GM21515 (cell line): ENCODE measurements at regions not wholly inside any gene's neighbourhood (a gene's known extent, or its start where the extent isn't known, plus 50 kb on each side); places are given as distances from the start of the nearest gene placed in this dataset.
"Not testable (repeated sequence)": the region's sequence is repeated elsewhere in the genome, so short reads cannot be mapped to it uniquely, and the experiment has no call there.

Experiments
- ATAC-seq: cut with Tn5 transposase; IDR thresholded peaks from one replicate; pipeline ENCODE4 v1.9.1; 2021; ENCODE audit not compliant: unreplicated experiment

DNA sequence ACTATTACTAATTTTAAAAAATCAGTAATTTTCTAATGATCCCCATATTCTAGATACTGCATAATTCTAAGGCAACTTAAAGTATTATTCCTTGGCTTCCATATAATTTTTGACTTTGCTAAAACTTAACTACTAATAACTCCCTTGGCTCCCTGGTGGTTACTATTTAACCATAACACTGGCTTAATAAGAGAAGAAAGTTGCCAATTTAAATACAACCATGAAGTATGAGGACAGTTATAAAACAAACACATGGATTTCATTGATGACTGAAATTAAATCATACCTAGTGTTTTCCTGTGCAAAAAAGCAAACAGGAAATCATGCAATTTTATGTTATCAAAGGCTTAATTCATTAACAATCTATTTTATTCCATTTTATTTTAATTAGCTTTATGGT is 1073.9 kb downstream of the GRM8 start:
- no peak for ATAC-seq

DNA sequence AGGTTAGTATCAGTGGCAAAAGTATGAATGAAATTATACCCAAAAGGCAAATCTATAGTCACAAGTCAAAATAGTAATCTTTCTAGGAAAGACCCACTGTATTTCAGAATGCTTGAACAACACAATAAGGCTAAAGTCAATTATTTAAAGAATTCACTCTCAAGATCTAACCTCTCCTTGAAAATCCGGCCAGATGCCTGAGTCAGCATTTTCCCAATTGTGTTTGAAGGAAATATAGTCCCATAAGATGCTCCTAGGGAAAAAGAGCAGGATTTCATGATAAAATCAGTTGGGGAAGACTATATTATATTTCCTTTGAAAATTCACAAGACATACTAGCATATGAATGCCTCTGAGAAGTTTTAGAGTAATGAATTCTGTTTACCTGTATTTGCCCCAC is 1075.0 kb downstream of the GRM8 start:
- ATAC-seq: no peak

DNA sequence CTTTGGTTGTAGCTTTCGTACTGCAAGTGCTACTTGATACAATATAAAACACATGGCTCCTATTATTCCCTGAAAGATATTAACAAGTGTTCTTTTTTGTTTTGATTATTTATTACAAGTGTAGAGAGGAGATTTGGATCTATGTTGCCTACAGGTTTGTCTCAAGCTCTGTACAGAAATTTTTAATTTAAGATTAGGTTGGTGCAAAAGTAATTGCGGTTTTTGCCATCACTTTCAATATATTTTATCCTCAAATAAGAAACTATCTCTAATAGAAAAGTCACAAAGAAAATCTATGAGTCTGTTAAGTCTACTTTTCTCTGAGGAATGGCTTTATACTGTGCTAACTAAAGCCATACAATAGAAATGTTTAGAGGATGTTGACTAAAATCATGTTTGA is 1086.1 kb downstream of the GRM8 start:
- no peak for ATAC-seq

DNA sequence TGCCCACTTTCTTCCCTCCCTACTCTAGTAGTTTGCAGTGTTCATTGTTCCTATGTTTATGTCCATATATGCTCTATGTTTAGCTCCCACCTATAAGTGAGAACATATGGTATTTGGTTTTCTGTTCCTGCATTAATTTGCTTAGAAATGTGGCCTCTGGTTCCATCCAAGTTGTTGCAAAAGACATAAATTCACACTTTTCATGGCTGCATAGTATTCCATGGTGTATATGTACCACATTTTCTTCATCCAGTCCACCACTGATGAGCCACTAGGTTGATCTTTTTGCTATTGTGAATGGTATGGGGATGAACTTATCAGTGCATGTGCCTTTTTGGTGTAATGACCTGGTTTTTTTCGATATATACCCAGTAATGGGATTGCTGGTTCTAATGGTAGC is 1089.1 kb downstream of the GRM8 start:
- no peak for ATAC-seq

DNA sequence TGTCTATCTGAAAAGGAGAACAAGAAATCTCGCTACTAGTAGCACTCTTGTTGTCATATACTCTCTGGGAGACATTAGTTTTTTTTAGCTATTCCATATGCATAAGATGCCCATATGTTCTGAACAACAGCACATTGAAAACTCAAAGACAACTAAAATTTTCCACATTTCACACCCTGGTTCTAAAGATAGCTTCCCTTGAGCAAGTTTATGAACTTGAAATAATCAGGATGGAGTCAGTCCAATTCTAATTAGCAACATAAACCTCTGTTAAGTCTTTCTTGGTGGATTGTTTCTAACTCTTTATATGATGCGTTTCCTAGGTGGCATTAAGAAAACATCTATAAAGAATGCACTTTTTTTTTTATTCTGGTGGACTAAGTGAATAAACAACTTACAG is 1095.3 kb downstream of the GRM8 start:
- no peak for ATAC-seq

DNA sequence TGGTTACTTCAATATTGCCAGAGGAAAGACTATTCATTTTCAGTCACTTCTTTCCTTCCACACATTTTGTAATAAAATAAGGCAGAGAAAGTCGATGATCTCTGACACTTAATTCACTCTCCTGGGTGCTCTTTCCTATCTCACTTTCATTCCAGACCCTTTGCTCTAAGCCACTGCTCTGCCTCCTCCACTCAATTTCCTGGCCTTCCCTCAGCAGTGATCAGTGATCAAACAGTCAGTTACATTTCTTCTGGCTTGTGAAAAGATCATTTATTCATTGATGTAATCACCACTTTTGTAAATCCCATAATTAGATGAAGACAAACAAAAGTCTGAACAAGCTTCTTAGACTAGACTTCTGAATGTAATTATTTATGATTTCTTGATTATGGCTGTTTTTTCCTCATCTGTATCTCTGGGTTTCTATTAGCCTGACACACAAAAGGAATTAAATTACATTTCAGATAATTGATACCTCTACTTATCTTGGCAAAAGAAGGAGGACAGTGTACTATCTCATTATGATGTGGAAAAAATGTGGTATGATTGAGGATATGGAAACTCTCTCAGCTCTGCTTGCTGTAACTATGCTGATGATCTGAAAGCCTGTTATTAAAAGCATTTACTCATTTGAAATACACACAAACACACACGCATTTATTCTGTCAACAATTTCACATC is 1102.3 kb downstream of the GRM8 start:
- no peak for ATAC-seq

DNA sequence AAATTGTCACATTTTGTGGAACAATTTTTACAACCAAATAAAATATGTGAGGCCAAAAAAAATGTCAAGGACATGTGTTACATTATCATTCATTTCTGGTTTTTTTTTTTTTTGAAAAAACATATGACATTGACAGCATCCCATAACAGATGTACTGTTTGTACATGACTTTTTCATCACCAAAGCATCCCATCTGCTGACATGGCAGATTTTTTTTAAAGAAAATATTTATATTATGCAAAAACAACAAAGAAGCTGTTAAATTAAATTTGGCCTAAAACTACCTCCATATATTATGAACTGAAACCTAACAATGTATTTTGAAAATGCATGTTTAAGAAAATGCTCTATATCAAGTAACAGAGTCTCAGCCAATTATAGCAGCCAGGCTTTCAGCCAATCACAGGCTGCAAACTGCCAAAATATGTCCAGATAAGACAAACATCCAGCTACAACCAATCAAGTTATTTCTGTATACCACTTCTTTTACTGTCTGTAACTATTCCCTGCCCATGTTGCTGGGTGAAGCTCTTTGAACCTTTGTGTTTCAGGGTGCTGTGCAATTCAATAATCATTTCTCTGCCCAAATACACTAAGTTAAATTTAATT is 1111.8 kb downstream of the GRM8 start:
- no peak for ATAC-seq

DNA sequence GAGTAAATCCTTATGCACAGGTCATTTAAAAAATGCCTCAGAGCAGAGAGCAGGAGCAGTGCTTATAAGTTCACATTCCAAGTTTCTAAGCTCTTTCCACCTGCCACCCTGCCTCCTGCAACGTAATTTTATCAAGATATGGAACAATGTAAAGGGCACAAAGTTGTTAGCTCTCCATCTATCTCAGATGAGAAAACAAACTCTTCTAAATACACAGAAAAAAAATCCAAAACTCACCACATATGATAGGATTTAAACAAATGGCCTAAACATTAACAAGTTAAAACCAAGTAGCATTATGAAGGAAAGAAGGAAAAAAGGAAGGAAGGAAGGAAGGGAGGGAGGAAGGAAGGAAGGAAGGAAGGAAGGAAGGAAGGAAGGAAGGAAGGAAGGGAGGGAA is 1132.8 kb downstream of the GRM8 start:
- no peak for ATAC-seq

DNA sequence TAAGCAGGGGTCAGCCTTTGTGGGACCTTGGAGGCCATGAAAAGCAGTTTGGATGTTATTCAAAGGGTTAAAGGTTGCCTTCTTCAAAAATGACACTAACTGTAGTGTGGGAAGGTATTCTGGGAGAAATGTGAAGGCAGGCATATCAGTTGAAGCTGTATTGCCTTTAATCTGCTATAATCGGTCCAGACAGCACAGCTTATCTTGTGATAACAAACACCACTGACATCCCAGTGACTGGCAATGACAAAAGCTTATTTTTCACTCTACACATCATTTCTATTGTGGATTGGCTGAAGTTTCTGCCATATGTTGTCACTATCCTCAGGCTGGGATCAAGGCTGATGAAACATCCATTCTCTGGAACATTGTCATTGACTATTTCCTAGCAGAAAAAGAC is 1149.2 kb downstream of the GRM8 start:
- ATAC-seq: no peak

DNA sequence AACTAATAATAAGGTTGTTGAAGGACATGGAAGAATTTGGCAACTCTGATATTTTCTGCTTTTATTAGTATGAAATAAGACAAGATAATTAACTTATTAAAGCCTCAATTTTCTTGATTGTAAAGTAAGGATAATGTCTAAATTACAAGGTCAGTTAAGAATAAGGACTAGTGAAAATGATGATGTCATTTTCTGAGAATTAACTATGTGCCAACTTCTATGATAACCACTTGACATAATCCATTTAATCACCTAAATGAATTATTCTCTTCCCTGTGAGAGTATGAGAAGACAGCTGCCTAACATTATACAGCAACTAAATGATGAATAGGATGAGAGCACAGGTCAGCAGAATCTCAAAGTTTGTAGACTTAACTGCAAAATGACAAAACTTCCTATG is 1153.4 kb upstream of the POT1 start:
- ATAC-seq: no peak

DNA sequence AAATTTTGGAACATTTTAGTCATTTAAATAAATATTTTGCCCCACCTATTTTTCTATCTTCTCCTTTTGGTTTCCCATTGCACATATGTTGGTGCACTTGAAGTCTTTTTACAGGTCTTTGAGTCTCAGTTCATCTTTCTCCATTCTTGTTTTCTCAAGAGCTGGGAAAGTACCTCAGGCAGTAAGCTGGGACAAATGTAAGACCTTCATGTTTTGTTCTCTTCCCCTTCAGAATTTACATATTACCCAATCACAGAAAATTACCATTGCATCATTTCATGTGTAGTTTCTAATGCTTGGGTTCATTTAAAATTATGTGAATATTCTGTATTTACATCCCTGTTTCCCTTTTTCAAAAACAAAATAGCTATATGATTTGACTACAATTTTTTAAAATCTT is 1150.0 kb upstream of the POT1 start:
- no peak for ATAC-seq

DNA sequence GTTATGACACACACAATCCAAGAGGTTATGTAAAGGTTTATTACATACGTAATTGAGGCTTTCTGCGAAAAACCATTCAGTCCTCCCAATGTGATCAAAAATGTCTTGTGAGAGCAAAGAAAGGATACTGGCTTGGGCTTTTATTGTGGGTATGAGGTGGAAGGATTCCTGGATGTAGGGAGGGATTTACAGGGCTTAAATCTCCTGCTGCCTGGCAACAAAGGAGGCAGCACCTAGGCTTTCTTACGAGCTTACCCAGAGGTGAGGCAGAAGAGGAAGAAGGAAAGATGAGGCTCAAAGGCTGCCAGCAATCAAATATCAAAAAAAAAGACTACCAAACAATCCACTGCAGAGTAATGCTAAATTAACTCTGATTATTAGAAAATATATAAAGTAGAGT is 1149.5 kb upstream of the POT1 start:
- no peak for ATAC-seq

DNA sequence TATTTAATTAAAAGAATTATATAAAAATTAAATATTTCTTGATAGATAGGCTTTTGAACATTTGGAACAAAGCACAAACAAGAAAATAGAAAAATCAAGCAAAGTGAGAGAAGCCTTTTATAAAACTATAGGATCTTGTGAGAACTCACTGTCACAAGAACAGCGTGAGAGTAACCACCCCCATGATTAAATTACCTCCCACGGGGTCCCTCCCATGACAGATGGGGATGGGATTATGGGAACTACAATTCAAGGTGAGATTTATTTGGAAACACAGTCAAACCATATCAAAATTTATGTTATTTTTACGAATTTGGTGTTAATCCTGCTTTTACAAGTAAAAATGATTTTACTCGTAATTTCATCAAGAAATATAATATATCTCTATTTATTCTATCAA is 1136.1 kb upstream of the POT1 start:
- no peak for ATAC-seq

DNA sequence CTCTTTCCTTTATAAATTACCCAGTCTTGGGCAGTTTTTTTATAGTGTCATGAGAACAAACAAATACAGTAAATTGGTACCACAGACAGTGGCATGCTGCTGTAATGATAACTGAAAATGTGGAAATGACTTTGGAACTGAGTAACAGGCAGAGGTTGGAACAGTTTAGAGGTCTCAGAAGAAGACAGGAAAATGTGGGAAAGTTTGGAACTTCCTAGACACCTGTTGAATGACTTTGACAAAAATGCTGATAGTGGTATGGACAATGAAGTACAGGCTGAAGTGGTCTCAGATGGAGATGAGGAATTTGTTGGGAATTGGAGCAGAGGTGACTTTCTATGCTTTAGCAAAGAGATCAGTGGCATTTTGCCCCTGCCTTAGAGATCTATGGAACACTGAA is 1128.4 kb upstream of the POT1 start:
- no peak for ATAC-seq

DNA sequence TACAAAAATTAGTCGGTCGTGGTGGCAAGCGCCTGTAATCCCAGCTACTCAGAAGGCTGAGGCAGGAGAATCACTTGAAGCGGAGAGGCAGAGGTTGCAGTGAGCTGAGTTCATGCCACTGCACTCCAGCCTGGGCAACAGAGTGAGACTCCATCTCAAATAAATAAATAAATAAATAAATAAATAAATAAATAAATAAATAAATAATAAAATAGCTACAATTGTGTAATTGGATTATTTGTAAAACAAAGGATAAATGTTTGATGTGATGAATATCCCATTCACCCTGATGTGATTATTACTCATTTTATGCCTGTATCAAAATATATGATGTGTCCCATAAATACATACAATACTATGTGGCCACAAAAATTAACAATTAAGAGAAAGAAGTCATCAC is 1127.0 kb upstream of the POT1 start:
- ATAC-seq: not testable (repeated sequence)

DNA sequence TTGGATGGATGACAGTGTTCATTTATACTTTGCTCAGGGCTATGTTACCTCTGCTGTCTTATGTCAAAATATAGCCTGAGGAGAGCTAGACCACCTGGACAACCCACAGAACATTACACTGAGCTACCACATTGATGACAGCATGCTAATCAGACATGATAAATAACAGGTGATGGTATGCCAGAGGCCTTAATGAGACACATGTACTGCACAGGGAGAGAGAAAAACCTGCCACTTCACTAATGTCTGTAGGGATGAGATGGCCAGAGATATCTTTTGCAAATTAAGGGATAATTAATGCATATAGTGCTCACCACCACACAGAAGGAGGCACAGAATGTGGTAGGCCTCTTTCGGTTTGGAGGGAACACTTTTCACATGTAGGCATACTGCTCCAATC is 1122.6 kb upstream of the POT1 start:
- ATAC-seq: no peak

DNA sequence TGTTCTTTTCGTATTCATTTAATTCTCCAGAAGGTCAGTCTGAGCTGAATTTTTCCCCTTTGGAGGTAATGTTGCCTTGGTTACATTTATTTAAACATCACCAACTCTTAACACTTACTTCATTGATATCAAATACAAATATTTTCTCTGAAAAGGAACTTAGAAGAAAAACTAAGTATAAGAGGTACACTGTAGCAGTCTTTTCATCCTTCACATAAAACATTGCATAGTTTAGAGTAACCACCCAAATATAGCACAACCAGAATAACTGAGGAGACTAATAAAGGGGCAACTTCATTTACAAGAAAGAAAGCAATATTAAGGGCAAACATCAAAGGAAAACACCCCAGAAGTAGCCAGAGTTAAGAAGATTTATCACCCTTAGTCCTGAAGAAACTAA is 1115.0 kb upstream of the POT1 start:
- ATAC-seq: no peak

DNA sequence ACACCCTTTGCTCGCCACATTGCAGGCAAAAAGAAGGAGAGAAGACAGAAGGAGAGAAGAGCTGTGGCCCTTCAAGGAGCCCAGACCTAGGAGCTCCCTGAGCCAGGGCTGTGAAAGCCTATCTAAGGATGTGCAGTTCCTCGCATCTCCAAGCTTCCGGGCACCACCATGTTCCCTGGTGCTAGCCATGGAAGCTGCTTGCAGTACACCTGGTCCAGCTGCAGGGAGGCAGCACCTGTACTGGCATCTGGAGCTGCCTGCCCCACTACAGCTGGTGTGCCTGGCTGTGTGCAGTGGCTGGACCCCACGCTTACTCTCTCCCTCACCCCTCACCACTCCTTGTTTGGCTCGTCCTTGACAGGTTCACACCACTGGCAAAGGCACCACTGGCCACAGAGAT is 1111.8 kb upstream of the POT1 start:
- ATAC-seq: no peak

DNA sequence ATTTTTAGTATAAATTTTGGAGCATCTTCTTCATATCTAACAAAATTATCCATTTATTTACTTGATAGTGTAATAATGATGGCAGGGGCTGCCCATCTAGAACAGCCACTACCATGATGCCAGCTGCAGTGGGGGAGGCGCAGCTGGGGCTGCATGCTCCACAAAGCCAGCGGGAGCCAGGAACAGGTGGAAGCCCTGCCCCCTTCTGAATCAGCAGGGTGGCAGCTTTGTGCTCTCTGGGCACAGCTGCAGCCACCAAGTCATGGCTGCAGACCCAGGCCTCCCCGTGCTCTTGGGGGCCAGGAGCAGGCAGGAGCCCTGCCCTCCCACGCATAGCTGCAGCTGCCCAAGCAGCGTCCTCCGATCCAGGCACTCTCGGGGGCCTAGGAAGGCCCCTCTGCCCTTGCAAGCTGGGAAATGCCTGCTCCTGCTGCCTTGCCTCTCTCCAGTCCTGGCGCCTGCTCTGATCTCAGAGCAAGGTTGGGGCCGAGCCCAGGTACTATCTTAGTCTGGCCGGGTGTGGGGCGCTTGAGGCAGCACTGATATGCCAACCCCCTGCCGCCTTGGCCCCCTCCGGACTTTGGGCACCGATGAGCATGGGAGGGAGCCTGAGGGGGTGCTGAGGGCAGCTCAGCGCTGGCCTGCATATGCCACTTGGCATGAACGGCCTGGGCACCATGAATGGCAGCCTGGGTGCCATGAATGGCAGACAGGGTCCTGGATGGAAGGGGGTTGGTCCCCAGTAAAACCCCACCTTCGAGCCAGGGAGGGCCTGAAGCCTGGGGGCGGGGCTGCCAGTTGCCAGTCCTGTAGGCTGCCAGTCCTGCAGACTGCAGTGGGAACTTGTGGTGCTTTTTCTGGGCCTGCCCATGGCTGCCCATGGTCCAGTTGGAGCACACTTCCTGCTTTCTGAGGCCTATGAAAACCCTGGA is 1110.8 kb upstream of the POT1 start:
- ATAC-seq: no peak

DNA sequence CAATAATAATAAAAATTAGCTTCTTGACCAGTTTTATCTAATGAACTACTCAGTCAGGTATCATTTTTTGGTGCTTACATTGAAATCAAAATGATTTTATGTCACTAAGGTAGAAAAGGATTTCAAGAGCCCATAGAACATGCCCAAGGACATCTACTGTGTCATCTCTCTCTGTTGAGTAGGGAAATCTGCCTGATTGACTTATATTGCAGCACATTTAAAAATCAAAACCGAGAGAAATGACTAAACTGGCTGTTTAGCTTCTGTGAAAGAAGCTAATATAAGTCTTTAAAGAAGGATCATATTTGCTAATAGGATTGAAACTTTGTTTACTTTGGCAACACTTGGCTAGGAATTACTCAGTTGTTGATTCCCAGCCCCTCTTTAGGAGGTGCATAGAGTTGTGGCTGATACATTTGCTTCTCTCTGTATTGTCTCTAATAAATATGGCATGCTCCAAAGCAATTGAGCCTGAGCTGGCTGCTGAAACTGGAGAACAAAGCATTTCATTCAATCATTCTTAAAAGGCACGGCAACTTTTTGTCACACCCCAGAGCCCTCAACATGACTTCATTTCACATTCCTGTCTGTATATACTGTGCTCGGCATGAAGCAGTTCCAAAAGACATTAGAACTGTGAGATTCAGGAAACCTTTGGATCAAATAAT is 1096.9 kb upstream of the POT1 start:
- ATAC-seq: no peak

DNA sequence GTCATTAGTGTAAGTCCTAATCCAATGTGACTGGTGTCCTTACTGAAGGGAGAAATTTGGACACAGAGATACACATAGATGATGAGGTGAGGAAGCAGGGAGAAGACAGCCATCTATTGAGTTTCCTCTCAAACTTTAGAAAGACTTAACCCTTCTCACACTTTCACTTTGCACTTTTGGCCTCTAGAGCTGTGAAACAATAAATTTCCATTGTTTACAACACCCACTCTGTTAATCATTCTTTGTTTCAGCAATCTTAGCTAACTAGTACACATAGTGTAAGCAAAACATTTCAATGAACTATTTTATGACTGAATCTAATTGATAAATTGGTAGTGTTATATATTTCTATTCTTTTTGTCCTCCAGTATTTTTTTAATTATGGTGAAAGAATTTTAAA is 1092.8 kb upstream of the POT1 start:
- no peak for ATAC-seq

DNA sequence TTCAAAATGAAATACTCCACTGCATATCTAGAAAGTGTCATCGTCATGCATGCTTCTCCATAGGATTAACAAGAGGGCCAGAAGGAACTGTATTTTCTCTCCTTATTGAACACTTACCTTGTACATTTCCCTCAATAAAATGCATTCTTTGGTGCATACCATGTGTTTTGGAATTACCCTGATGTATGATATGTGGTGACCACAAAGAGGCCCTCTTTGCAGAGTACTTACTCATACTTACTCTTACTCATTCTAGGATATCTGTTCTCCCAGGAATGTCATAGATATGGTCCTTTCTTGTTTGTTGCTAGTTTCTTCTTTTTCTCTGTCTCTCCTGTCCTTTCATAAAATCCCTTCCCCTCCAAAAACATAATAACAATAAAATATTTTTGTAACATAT is 1087.1 kb upstream of the POT1 start:
- no peak for ATAC-seq
